ENCODE measurements at regions not wholly inside any gene's neighbourhood (a gene's known extent, or its start where the extent isn't known, plus 50 kb on each side); places are given as distances from the start of the nearest gene placed in this dataset.

DNA sequence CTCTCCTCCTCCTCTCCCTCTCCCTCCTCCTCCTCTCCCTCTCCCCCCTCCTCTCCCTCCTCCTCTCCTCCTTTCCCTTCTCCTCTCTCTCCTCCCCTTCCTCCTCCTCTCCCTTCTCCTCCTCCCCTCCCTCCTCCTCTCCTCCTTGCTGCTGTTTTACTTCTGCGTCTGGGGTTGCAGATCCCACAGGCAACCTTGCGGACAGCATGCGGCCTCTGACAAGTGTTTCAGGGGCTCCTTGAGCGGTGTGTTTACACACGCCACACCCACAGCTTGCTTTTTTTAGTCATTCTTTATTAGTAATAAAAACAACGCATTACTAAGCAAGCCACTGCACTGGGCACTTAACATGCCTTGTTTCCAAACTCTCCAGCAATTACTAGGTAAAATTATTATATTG, 81.9 kb downstream of the TFAP2C start:
- BruUV-seq (replicated peaks) = no TSS peak
- CTCF ChIA-PET = no interaction called here
- no peaks in the 10 kb centered on the region for H3K9me3 ChIP-seq (ENCODE audit: low read depth, low read length, poor library complexity, severe bottlenecking)
- no peak overlapping the region for H3K27ac ChIP-seq (ENCODE audit: low read depth, low read length, poor library complexity, severe bottlenecking)
- no peak for TF ChIP-seq EZH2 (IDR thresholded peaks at IDR 0.05; ENCODE audit: borderline replicate concordance, low read depth, low read length, poor library complexity, severe bottlenecking)
- TF ChIP-seq, protein P1, sequence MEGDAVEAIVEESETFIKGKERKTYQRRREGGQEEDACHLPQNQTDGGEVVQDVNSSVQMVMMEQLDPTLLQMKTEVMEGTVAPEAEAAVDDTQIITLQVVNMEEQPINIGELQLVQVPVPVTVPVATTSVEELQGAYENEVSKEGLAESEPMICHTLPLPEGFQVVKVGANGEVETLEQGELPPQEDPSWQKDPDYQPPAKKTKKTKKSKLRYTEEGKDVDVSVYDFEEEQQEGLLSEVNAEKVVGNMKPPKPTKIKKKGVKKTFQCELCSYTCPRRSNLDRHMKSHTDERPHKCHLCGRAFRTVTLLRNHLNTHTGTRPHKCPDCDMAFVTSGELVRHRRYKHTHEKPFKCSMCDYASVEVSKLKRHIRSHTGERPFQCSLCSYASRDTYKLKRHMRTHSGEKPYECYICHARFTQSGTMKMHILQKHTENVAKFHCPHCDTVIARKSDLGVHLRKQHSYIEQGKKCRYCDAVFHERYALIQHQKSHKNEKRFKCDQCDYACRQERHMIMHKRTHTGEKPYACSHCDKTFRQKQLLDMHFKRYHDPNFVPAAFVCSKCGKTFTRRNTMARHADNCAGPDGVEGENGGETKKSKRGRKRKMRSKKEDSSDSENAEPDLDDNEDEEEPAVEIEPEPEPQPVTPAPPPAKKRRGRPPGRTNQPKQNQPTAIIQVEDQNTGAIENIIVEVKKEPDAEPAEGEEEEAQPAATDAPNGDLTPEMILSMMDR (conservative IDR thresholded peaks at IDR 0.05; ENCODE audit: low read depth, low read length) = no peak
- peaks cover 3% of the 10 kb centered on the region for H3K4me1 ChIP-seq (ENCODE audit: insufficient read depth, low read length, poor library complexity, severe bottlenecking)
- intact Hi-C loops (cut with micrococcal nuclease; ENCODE audit: unreplicated experiment) = no loop called here
- no peak for DNase-seq (ENCODE audit: low spot score)
- H3K27me3 ChIP-seq (replicated peaks; ENCODE audit: insufficient read depth, low read depth, low read length, poor library complexity) = no peaks in the 10 kb centered on the region
- no peak overlapping the region for H3K4me3 ChIP-seq (ENCODE audit: low read depth, low read length, poor library complexity, severe bottlenecking)
- POLR2A ChIA-PET (ENCODE audit: low non-redundant PET) = no interaction called here
- H3K36me3 ChIP-seq (ENCODE audit: insufficient read depth, low read length, poor library complexity, severe bottlenecking) = no peaks in the 10 kb centered on the region

DNA sequence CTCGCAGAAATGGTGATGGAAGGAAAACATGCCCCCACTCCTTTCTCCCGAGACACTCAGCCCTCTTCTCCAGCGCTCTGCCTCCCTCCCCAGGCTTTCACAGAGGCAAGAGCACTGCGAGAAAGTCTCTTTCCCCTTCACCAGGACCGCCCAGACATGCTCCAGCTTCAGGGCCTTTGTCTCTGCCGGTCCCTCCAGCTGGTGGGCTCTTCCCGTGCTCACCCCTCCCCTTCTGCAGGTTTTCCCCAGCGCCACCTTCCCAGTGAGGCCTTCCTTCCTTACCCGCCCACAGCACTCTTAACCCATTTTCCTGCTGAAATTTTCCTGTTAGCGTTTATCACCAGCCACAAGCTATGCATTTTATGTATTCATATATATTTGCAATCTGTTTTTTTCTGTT, 86.2 kb downstream of the TFAP2C start:
- intact Hi-C loops (cut with micrococcal nuclease; ENCODE audit: unreplicated experiment) = no loop called here
- CTCF ChIA-PET = no interaction called here

DNA sequence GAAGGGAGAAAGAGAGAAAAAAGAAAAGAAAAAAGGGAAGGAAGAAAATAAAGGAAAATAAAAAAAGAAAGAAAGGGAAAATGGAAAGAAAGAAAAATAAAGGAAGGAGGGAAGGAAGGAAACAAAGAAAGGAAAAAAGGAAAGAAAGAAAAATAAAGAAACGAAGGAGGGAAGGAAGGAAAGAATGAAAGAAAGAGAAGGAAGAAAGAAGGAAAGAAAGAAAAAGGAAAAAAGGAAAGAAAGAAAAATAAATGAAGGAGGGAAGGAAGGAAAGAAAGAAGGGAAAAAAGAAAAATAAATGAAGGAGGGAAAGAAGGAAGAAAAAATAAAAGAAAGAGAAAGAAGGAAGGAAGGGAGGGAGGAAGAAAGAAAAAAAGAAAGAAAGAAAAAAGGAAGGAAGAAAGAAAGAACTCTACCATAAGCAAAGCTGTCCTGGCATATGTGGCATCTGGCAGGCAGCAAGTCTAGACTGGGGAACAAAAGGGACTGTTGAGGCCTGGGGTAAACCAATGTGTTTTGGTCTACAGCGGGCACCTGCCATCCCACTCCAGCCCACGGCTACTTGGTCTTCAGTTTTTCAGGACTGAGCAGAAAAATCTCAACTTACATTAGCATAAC, 86.9 kb downstream of the TFAP2C start:
- CTCF ChIA-PET = no interaction called here
- Histone ChIP-seq H3K4me3 (ENCODE audit: low read depth, low read length, poor library complexity, severe bottlenecking) (no peak overlapping the region), H3K27me3 (replicated peaks; ENCODE audit: insufficient read depth, low read depth, low read length, poor library complexity) (no peaks in the 10 kb centered on the region), H3K4me1 (ENCODE audit: insufficient read depth, low read length, poor library complexity, severe bottlenecking) (peaks cover 3% of the 10 kb centered on the region), H3K36me3 (ENCODE audit: insufficient read depth, low read length, poor library complexity, severe bottlenecking) (no peaks in the 10 kb centered on the region), H3K27ac (ENCODE audit: low read depth, low read length, poor library complexity, severe bottlenecking) (no peak overlapping the region), H3K9me3 (ENCODE audit: low read depth, low read length, poor library complexity, severe bottlenecking) (no peaks in the 10 kb centered on the region)
- DNase-seq (ENCODE audit: low spot score) = no peak
- intact Hi-C loops (cut with micrococcal nuclease; ENCODE audit: unreplicated experiment) = no loop called here
- BruUV-seq (replicated peaks) = no TSS peak
- TF ChIP-seq, protein P1 (conservative IDR thresholded peaks at IDR 0.05; ENCODE audit: low read depth, low read length) = no peak
- no peak for TF ChIP-seq EZH2 (IDR thresholded peaks at IDR 0.05; ENCODE audit: borderline replicate concordance, low read depth, low read length, poor library complexity, severe bottlenecking)
- POLR2A ChIA-PET (ENCODE audit: low non-redundant PET) = no interaction called here

More for the DNA sequence above, 86.2 kb downstream of the TFAP2C start:
- H3K36me3 ChIP-seq (ENCODE audit: insufficient read depth, low read length, poor library complexity, severe bottlenecking) = no peaks in the 10 kb centered on the region
- no peaks in the 10 kb centered on the region for H3K27me3 ChIP-seq (replicated peaks; ENCODE audit: insufficient read depth, low read depth, low read length, poor library complexity)
- no peak overlapping the region for H3K27ac ChIP-seq (ENCODE audit: low read depth, low read length, poor library complexity, severe bottlenecking)
- no peak for DNase-seq (ENCODE audit: low spot score)
- H3K9me3 ChIP-seq (ENCODE audit: low read depth, low read length, poor library complexity, severe bottlenecking) = no peaks in the 10 kb centered on the region
- TF ChIP-seq EZH2 (IDR thresholded peaks at IDR 0.05; ENCODE audit: borderline replicate concordance, low read depth, low read length, poor library complexity, severe bottlenecking) = no peak
- TF ChIP-seq, protein P1 (conservative IDR thresholded peaks at IDR 0.05; ENCODE audit: low read depth, low read length) = no peak
- H3K4me1 ChIP-seq (ENCODE audit: insufficient read depth, low read length, poor library complexity, severe bottlenecking) = peaks cover 3% of the 10 kb centered on the region
- no TSS peak for BruUV-seq (replicated peaks)
- no peak overlapping the region for H3K4me3 ChIP-seq (ENCODE audit: low read depth, low read length, poor library complexity, severe bottlenecking)
- POLR2A ChIA-PET (ENCODE audit: low non-redundant PET) = no interaction called here
